Endodermal cell (in vitro differentiated cells): ENCODE measurements at regions not wholly inside any gene's neighbourhood (a gene's known extent, or its start where the extent isn't known, plus 50 kb on each side); places are given as distances from the start of the nearest gene placed in this dataset.

ENCODE experiments used
- DNase-seq: peaks from one replicate; pipeline ENCODE4 v3.0.0-alpha.2; 2017
- H3K27ac ChIP-seq: 2 replicates; pipeline ENCODE4 v1.5.1; 2013; ENCODE audit warnings: mild to moderate bottlenecking, low read depth, low read length, moderate library complexity
- H3K27me3 ChIP-seq: 2 replicates; pipeline ENCODE4 v1.6.1; 2013; ENCODE audit warnings: mild to moderate bottlenecking, low read length, moderate library complexity; ENCODE audit not compliant: insufficient read depth, control insufficient read depth, poor library complexity, severe bottlenecking
- H3K36me3 ChIP-seq: 2 replicates; pipeline ENCODE4 v1.7.0; 2013; ENCODE audit warnings: mild to moderate bottlenecking, low read length, moderate library complexity; ENCODE audit not compliant: control insufficient read depth, insufficient read depth
- H3K4me1 ChIP-seq: one replicate; pipeline ENCODE4 v1.7.0; 2013; ENCODE audit warnings: low read length; ENCODE audit not compliant: control insufficient read depth, insufficient read depth
- H3K4me3 ChIP-seq: 2 replicates; pipeline ENCODE4 v1.5.1; 2013; ENCODE audit warnings: mild to moderate bottlenecking, low read length, moderate library complexity
- H3K9ac ChIP-seq: 2 replicates; pipeline ENCODE4 v1.6.1; 2013; ENCODE audit warnings: mild to moderate bottlenecking, low read length, moderate library complexity; ENCODE audit not compliant: poor library complexity, severe bottlenecking; ENCODE audit errors: extremely low read depth
- H3K9me3 ChIP-seq: 2 replicates; pipeline ENCODE4 v1.6.1; 2013; ENCODE audit warnings: mild to moderate bottlenecking, low read length, moderate library complexity; ENCODE audit not compliant: control insufficient read depth
- H3K27ac Mint-ChIP-seq: 2 replicates; pipeline ENCODE4 v1.8.0; 2020; ENCODE audit warnings: mixed read lengths
- H3K27me3 Mint-ChIP-seq: 2 replicates; pipeline ENCODE4 v1.8.0; 2021; ENCODE audit warnings: mild to moderate bottlenecking, mixed read lengths; ENCODE audit not compliant: insufficient read depth
- H3K36me3 Mint-ChIP-seq: 2 replicates; pipeline ENCODE4 v1.8.0; 2020; ENCODE audit warnings: low read depth, mixed read lengths
- H3K4me1 Mint-ChIP-seq: 2 replicates; pipeline ENCODE4 v1.8.0; 2020; ENCODE audit warnings: mixed read lengths
- H3K4me3 Mint-ChIP-seq: 2 replicates; pipeline ENCODE4 v1.8.0; 2020; ENCODE audit warnings: mild to moderate bottlenecking, moderate library complexity, mixed read lengths
- H3K9me3 Mint-ChIP-seq: 2 replicates; pipeline ENCODE4 v1.8.0; 2020; ENCODE audit warnings: mild to moderate bottlenecking, mixed read lengths
- WGBS, 2 experiments: methylation state at CpG; one replicate each; pipeline versions ENCODE4 v1.1.5 to v1.1.7; 2013; ENCODE audit warnings: missing lambda C conversion rate in 2 of 2, mixed read lengths in 1 of 2; ENCODE audit not compliant: insufficient coverage in 1 of 2, insufficient read length in 1 of 2; 5-methylcytosine and 5-hydroxymethylcytosine counted together
- TF ChIP-seq, protein P1 (sequence below): fragments of 200-600 bp; sonication (generic); conservative IDR thresholded peaks from 2 replicates; pipeline ENCODE4 v1.5.0; 2021; ENCODE audit warnings: antibody characterized with exemption, mild to moderate bottlenecking

DNA sequence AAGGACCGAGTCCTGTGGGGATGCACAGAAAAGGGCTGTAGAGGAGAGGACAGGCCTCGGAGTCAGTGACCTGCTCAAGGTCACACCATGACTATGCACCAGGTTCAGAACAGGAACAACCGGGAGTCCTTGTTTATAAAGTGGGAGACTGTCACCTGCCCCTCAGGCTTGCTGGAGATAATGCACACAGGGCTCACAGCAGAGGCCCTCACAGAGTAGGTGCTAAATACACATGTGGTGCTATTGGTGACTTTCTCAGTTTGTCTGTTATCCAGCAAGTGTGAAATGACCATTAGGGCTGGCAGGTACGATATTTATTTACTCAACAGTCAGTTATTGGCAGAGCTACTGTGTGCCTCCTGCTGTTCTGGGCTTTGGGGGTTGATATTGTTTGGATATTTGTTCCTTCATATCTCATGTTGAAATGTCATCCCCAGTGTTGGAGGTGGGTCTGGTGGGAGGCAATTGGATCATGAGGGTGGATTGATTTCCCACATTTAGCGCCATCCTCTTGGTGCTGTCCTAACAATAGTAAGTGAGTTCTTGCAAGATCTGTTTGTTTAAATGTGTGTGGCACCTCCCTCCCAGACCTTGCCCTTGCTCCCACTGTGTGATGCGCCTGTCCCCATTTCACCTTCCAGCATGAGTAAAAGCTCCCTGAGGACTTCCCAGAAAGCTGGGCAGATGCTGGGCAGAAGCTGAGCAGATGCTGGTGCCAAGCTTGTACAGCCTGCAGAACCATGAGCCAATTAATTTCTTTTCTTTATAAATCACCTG lies 162.1 kb upstream of the MPHOSPH6 start:
- peaks cover 6% of the 10 kb centered on the region for H3K9me3 Mint-ChIP-seq
- H3K4me3 Mint-ChIP-seq, result no peak overlapping the region
- H3K27ac Mint-ChIP-seq, result no peak overlapping the region

DNA sequence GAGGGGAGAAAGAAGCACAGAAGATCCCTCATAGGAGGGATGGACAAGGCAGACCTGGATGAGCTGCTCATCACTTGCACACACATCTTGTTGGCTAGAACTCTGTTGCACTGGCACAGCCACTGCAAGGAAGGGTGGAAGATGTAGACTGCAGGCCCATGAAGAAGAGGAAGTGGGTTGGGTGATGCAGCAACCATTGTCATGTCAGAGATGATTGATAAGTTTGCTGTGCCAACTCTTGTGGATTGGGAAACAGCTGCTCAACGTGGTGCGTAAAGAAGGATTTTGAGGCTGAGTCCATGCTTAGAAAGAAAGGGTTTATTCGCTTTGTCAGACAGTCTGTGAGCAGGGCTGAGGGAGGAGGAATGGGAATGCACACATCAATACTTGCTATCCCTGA lies 161.4 kb upstream of the MPHOSPH6 start:
- Histone ChIP-seq H3K36me3 (no peaks in the 10 kb centered on the region), H3K27ac (no peak overlapping the region), H3K4me3 (no peak overlapping the region), H3K27me3 (peaks cover under 1% of the 10 kb centered on the region), H3K9ac (no peak overlapping the region), H3K9me3 (no peaks in the 10 kb centered on the region), H3K4me1 (peaks cover 9% of the 10 kb centered on the region)
- Mint-ChIP-seq H3K9me3 (no peaks in the 10 kb centered on the region), H3K27me3 (peaks cover 77% of the 10 kb centered on the region), H3K27ac (no peak overlapping the region), H3K36me3 (no peaks in the 10 kb centered on the region), H3K4me1 (peaks cover 38% of the 10 kb centered on the region), H3K4me3 (no peak overlapping the region)
- TF ChIP-seq, protein P1, sequence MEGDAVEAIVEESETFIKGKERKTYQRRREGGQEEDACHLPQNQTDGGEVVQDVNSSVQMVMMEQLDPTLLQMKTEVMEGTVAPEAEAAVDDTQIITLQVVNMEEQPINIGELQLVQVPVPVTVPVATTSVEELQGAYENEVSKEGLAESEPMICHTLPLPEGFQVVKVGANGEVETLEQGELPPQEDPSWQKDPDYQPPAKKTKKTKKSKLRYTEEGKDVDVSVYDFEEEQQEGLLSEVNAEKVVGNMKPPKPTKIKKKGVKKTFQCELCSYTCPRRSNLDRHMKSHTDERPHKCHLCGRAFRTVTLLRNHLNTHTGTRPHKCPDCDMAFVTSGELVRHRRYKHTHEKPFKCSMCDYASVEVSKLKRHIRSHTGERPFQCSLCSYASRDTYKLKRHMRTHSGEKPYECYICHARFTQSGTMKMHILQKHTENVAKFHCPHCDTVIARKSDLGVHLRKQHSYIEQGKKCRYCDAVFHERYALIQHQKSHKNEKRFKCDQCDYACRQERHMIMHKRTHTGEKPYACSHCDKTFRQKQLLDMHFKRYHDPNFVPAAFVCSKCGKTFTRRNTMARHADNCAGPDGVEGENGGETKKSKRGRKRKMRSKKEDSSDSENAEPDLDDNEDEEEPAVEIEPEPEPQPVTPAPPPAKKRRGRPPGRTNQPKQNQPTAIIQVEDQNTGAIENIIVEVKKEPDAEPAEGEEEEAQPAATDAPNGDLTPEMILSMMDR, result no peak
- 86 to 90% methylated on average over 3 of the region's 3 CpGs for WGBS, 2 experiments
- no peak for DNase-seq

More for the DNA sequence above, 162.1 kb upstream of the MPHOSPH6 start:
- Histone ChIP-seq H3K27ac (no peak overlapping the region), H3K4me1 (peaks cover 9% of the 10 kb centered on the region), H3K9ac (no peak overlapping the region), H3K27me3 (no peaks in the 10 kb centered on the region), H3K9me3 (peaks cover 7% of the 10 kb centered on the region), H3K4me3 (no peak overlapping the region), H3K36me3 (no peaks in the 10 kb centered on the region)
- WGBS, 2 experiments, result 74 to 89% methylated on average over 6 of the region's 6 CpGs
- peaks cover 38% of the 10 kb centered on the region for H3K4me1 Mint-ChIP-seq
- TF ChIP-seq, protein P1, result no peak
- peaks cover 73% of the 10 kb centered on the region for H3K27me3 Mint-ChIP-seq
- no peaks in the 10 kb centered on the region for H3K36me3 Mint-ChIP-seq
- peak; percentile 53 for DNase-seq

DNA sequence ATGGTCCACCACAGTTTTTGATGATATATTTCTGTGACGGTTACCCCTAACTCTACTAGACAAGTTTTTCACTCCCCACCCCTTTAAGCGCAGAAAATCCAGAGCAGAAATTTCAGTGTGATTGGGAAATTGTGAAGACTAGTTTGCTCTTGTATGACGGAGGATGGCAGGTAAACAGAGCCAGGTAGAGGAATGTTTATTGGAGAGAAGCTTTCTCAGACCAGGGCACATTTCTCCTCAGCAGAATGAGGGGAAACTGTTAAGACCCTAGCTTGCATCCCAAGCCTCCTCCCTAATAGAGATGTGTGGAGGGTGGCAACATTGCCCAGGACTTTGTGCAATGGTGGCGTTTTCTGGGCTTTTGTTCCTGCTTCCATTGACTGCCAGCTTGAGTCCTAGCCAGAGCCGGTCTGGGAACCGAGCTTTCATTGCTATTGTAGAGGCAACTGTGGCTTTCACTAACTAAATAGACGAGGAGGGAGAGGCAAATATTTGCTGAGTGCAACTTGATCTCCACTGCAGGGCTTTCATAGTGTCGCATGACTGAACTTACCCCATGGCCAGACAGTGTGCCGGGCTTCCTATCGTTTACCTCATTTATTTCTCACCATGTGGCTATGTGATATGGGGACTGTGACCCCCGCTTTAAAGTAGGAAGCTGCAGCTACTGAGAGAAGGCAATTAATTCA lies 159.6 kb upstream of the MPHOSPH6 start:
- DNase-seq, result peak; percentile 57
- H3K27ac Mint-ChIP-seq, result no peak overlapping the region
- H3K4me1 Mint-ChIP-seq, result peaks cover 38% of the 10 kb centered on the region
- no peak overlapping the region for H3K27ac ChIP-seq
- no peaks in the 10 kb centered on the region for H3K36me3 ChIP-seq
- H3K36me3 Mint-ChIP-seq, result no peaks in the 10 kb centered on the region
- TF ChIP-seq, protein P1, result no peak
- H3K9me3 Mint-ChIP-seq, result no peaks in the 10 kb centered on the region
- H3K9ac ChIP-seq, result peak overlapping the region; percentile 36
- H3K27me3 Mint-ChIP-seq, result peaks cover 72% of the 10 kb centered on the region
- peak overlapping the region; percentile 41 for H3K4me3 ChIP-seq
- H3K4me1 ChIP-seq, result peaks cover 9% of the 10 kb centered on the region
- peaks cover 11% of the 10 kb centered on the region for H3K27me3 ChIP-seq
- H3K9me3 ChIP-seq, result peaks cover 2% of the 10 kb centered on the region
- 64 to 72% methylated on average over 6 to 11 of the region's 11 CpGs for WGBS, 2 experiments
- H3K4me3 Mint-ChIP-seq, result no peak overlapping the region
